ENCODE measurements at regions not wholly inside any gene's neighbourhood (a gene's known extent, or its start where the extent isn't known, plus 50 kb on each side); places are given as distances from the start of the nearest gene placed in this dataset.

GRCh38 chr7:69049326-69049725 lies 548.9 kb upstream of the AUTS2 start:
- TF ChIP-seq, protein P1, sequence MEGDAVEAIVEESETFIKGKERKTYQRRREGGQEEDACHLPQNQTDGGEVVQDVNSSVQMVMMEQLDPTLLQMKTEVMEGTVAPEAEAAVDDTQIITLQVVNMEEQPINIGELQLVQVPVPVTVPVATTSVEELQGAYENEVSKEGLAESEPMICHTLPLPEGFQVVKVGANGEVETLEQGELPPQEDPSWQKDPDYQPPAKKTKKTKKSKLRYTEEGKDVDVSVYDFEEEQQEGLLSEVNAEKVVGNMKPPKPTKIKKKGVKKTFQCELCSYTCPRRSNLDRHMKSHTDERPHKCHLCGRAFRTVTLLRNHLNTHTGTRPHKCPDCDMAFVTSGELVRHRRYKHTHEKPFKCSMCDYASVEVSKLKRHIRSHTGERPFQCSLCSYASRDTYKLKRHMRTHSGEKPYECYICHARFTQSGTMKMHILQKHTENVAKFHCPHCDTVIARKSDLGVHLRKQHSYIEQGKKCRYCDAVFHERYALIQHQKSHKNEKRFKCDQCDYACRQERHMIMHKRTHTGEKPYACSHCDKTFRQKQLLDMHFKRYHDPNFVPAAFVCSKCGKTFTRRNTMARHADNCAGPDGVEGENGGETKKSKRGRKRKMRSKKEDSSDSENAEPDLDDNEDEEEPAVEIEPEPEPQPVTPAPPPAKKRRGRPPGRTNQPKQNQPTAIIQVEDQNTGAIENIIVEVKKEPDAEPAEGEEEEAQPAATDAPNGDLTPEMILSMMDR (IDR thresholded peaks at IDR 0.05; ENCODE audit: low read depth, low read length, poor library complexity, severe bottlenecking) = no peak
- no peak for TF ChIP-seq EZH2phosphoT487 (IDR thresholded peaks at IDR 0.05; ENCODE audit: borderline replicate concordance, low read length)

Measured in DOHH2 (cell line).